GM12873 (cell line): ENCODE measurements at regions not wholly inside any gene's neighbourhood (a gene's known extent, or its start where the extent isn't known, plus 50 kb on each side); places are given as distances from the start of the nearest gene placed in this dataset.

Experiments
- CTCF ChIP-seq: IDR thresholded peaks from 2 replicates; pipeline ENCODE4 v1.5.1; 2012; ENCODE audit warnings: low read depth, mild to moderate bottlenecking, moderate library complexity, low read length, control low read depth; ENCODE audit not compliant: insufficient read depth; ENCODE audit errors: missing control alignments

GRCh38 chr15:25587616-25588340, 149.0 kb upstream of the UBE3A start:
- TF ChIP-seq CTCF = no peak

GRCh38 chr15:25582886-25583285, 144.1 kb upstream of the UBE3A start:
- no peak for TF ChIP-seq CTCF

- TF ChIP-seq CTCF = no peak
Observed at GRCh38 chr15:25579127-25579526, 140.3 kb upstream of the UBE3A start.

- TF ChIP-seq CTCF = no peak
Observed at GRCh38 chr15:25572191-25572590, 133.4 kb upstream of the UBE3A start.

- TF ChIP-seq CTCF = no peak
Observed at GRCh38 chr15:25568751-25569150, 129.9 kb upstream of the UBE3A start.

GRCh38 chr15:25565470-25566264, 126.8 kb upstream of the UBE3A start:
- TF ChIP-seq CTCF = no peak

- no peak for TF ChIP-seq CTCF
Observed at GRCh38 chr15:25563596-25563995, 124.8 kb upstream of the UBE3A start.
